ENCODE measurements at regions not wholly inside any gene's neighbourhood (a gene's known extent, or its start where the extent isn't known, plus 50 kb on each side); places are given as distances from the start of the nearest gene placed in this dataset.

GRCh38 chr5:85590764-85591163 is 1027.0 kb upstream of the COX7C start:
- no peak for TF ChIP-seq ATF2 (IDR thresholded peaks at IDR 0.05; ENCODE audit: low read length)
- TF ChIP-seq SIN3A (conservative IDR thresholded peaks at IDR 0.05 in 1 of 2, IDR thresholded peaks at IDR 0.05 in 1 of 2; ENCODE audit: low read depth in 1 of 2, low read length in 2 of 2): no peak
- TF ChIP-seq CTCF (IDR thresholded peaks at IDR 0.05; ENCODE audit: control extremely low read depth in 1 of 3, insufficient read depth in 1 of 3, low read depth in 1 of 3, low read length in 3 of 3): no peak
- no peak for TF ChIP-seq MAFK (IDR thresholded peaks at IDR 0.05; ENCODE audit: low read depth, low read length)
- TF ChIP-seq TCF12 (IDR thresholded peaks at IDR 0.05; ENCODE audit: low read depth, low read length): no peak
- TF ChIP-seq CHD1 (IDR thresholded peaks at IDR 0.05; ENCODE audit: low read depth, low read length): no peak
- no peak for TF ChIP-seq SRF (IDR thresholded peaks at IDR 0.05; ENCODE audit: low read depth, low read length)
- no peak for TF ChIP-seq RFX5 (IDR thresholded peaks at IDR 0.05; ENCODE audit: borderline replicate concordance, low read depth, low read length)
- no peak for TF ChIP-seq TEAD4 (IDR thresholded peaks at IDR 0.05; ENCODE audit: low read depth, low read length)
- TF ChIP-seq EZH2 (IDR thresholded peaks at IDR 0.05; ENCODE audit: low read depth, low read length, severe bottlenecking): no peak
- no peak for TF ChIP-seq BCL11A (IDR thresholded peaks at IDR 0.05; ENCODE audit: low read depth in 2 of 2, low read length in 2 of 2)
- no peak for TF ChIP-seq RXRA (IDR thresholded peaks at IDR 0.05; ENCODE audit: insufficient read depth, low read depth, low read length)
- TF ChIP-seq POLR2A (IDR thresholded peaks at IDR 0.05; ENCODE audit: control extremely low read depth in 1 of 2, low read depth in 2 of 2, low read length in 2 of 2): no peak
- no peak for TF ChIP-seq CHD2 (IDR thresholded peaks at IDR 0.05; ENCODE audit: low read length)

Data from H1 (cell line).